ENCODE measurements at regions not wholly inside any gene's neighbourhood (a gene's known extent, or its start where the extent isn't known, plus 50 kb on each side); places are given as distances from the start of the nearest gene placed in this dataset.

DNA sequence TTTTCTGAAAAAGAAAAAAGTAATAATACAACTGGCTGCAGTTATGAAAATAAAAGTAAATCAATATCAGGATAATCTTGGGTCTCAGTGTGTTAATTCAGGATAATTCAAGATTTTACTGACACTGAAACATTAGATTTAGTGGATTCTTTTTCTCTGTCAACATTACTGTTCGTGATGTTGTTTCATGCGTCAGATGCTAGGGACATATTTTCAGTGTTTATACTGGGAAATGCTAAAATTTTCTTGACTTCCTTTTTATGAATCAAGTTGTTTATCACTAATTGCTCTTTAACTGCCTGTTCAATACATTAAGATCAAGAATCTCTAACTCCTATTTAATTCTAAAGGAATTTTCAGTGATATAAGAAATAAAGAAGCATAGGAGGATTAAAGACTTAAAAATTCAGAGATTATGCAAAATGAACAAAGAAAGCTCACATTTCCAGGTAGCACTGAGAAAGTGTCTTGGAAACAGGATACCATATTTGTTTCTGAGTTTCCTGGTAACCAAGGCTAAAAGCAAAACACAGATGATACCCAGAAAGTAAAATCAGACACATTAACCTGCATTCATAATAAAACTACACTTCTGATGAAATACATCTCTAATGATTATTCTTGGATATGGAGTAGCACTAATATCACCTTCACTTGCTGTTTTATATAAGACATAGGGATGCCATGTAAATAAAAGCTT, 174.0 kb downstream of the ARL4C start:
- H3K27me3 ChIP-seq (replicated peaks; ENCODE audit: control insufficient read depth, insufficient read depth, low read length), result no peaks in the 10 kb centered on the region
- H3K4me3 ChIP-seq (replicated peaks; ENCODE audit: low read depth, low read length), result no peak overlapping the region
- DNase-seq (ENCODE audit: extremely low read depth, insufficient read length), result no peak
- TF ChIP-seq CTCF (IDR thresholded peaks at IDR 0.05; ENCODE audit: insufficient read depth, low read length, poor library complexity, severe bottlenecking), result no peak
- no peaks in the 10 kb centered on the region for H3K36me3 ChIP-seq (ENCODE audit: control insufficient read depth, insufficient read depth, low read length)

DNA sequence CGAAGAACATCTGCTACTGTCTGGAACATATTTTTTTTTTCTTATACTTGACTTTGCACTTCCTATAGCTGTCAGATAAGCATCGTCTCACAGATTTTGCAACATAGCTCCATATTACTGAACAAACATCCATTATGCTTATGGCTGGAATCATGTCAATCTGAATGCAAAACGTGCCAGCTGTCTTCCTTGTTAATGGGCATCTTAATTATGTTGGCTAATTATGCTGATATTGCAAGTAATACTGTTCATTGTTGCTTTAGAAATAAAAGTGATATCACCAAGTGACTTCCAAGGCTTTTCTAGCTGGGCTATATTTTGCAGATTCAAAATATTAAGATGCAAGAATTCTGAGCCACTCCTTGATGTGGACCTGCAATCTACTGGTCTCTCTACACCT, 176.8 kb downstream of the ARL4C start:
- H3K27me3 ChIP-seq (replicated peaks; ENCODE audit: control insufficient read depth, insufficient read depth, low read length), result no peaks in the 10 kb centered on the region
- H3K36me3 ChIP-seq (ENCODE audit: control insufficient read depth, insufficient read depth, low read length), result no peaks in the 10 kb centered on the region
- DNase-seq (ENCODE audit: extremely low read depth, insufficient read length), result no peak
- no peak for TF ChIP-seq CTCF (IDR thresholded peaks at IDR 0.05; ENCODE audit: insufficient read depth, low read length, poor library complexity, severe bottlenecking)
- H3K4me3 ChIP-seq (replicated peaks; ENCODE audit: low read depth, low read length), result no peak overlapping the region

DNA sequence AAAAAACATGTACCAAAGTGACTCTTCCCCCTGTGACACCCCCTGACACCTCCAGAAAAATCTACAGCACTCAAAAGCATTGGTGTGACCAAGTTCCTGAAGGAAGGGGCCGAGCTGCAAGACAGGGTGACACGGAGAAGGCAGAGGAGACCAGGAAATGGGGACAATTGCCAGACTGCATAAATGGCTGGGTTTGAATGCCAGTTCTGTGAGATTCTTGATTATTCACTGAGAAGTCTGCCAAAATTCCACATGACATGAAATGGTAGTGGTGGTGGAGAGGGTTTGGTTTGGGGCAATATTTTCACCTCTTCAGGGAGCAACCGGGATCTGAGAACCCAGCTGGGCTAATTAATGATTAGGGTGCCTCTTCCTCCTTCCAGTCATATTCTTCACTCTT, 178.5 kb downstream of the ARL4C start:
- no peak for DNase-seq (ENCODE audit: extremely low read depth, insufficient read length)
- no peak for TF ChIP-seq CTCF (IDR thresholded peaks at IDR 0.05; ENCODE audit: insufficient read depth, low read length, poor library complexity, severe bottlenecking)
- no peaks in the 10 kb centered on the region for H3K36me3 ChIP-seq (ENCODE audit: control insufficient read depth, insufficient read depth, low read length)
- H3K4me3 ChIP-seq (replicated peaks; ENCODE audit: low read depth, low read length), result no peak overlapping the region
- no peaks in the 10 kb centered on the region for H3K27me3 ChIP-seq (replicated peaks; ENCODE audit: control insufficient read depth, insufficient read depth, low read length)

DNA sequence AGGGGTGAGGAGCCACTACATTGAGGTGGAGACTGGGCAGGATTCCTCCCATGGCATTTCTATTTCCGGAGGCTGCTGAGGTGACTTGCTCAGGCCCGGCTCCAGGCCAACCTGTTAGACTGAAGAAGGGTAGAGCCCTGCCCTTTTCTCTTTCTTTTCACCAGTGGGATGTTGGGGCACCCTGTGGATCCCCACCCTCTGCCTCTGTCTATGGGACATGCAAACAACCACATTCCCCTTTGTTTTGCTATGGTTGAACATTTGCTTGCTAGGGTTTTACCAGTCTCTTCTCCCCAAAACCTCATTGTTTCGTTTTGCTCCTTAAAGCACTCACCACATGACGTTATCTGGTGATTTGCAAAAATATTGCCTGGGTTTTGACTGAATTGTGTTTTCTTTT, 183.3 kb downstream of the ARL4C start:
- H3K4me3 ChIP-seq (replicated peaks; ENCODE audit: low read depth, low read length), result no peak overlapping the region
- DNase-seq (ENCODE audit: extremely low read depth, insufficient read length), result no peak
- no peaks in the 10 kb centered on the region for H3K27me3 ChIP-seq (replicated peaks; ENCODE audit: control insufficient read depth, insufficient read depth, low read length)
- TF ChIP-seq CTCF (IDR thresholded peaks at IDR 0.05; ENCODE audit: insufficient read depth, low read length, poor library complexity, severe bottlenecking), result no peak
- H3K36me3 ChIP-seq (ENCODE audit: control insufficient read depth, insufficient read depth, low read length), result no peaks in the 10 kb centered on the region

DNA sequence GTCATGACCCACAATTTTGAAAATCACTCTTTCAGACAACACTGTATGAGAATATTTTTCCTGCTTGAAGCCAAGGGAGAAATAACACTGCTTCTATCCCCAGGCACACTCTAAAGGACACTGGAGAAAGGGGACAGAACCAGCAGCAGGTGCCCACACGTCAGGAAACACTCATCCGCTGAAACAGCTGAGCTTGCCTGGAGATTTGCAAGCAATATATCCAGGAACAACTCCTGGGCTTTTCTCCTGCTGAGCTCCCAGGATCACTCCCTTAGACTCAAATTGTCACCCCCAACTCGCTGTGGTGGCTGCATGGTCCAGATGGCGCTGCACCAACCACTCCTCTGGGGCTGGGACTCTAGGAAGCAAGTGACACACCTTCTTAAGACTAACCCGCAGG, 186.7 kb downstream of the ARL4C start:
- TF ChIP-seq CTCF (IDR thresholded peaks at IDR 0.05; ENCODE audit: insufficient read depth, low read length, poor library complexity, severe bottlenecking), result no peak
- no peaks in the 10 kb centered on the region for H3K27me3 ChIP-seq (replicated peaks; ENCODE audit: control insufficient read depth, insufficient read depth, low read length)
- no peak overlapping the region for H3K4me3 ChIP-seq (replicated peaks; ENCODE audit: low read depth, low read length)
- DNase-seq (ENCODE audit: extremely low read depth, insufficient read length), result no peak
- no peaks in the 10 kb centered on the region for H3K36me3 ChIP-seq (ENCODE audit: control insufficient read depth, insufficient read depth, low read length)

- no peaks in the 10 kb centered on the region for H3K27me3 ChIP-seq (replicated peaks; ENCODE audit: control insufficient read depth, insufficient read depth, low read length)
- no peaks in the 10 kb centered on the region for H3K36me3 ChIP-seq (ENCODE audit: control insufficient read depth, insufficient read depth, low read length)
- no peak for DNase-seq (ENCODE audit: extremely low read depth, insufficient read length)
- H3K4me3 ChIP-seq (replicated peaks; ENCODE audit: low read depth, low read length), result no peak overlapping the region
- no peak for TF ChIP-seq CTCF (IDR thresholded peaks at IDR 0.05; ENCODE audit: insufficient read depth, low read length, poor library complexity, severe bottlenecking)
Observed at GRCh38 chr2:234309431-234309830, 187.4 kb downstream of the ARL4C start.
